ENCODE measurements at regions not wholly inside any gene's neighbourhood (a gene's known extent, or its start where the extent isn't known, plus 50 kb on each side); places are given as distances from the start of the nearest gene placed in this dataset.

DNA sequence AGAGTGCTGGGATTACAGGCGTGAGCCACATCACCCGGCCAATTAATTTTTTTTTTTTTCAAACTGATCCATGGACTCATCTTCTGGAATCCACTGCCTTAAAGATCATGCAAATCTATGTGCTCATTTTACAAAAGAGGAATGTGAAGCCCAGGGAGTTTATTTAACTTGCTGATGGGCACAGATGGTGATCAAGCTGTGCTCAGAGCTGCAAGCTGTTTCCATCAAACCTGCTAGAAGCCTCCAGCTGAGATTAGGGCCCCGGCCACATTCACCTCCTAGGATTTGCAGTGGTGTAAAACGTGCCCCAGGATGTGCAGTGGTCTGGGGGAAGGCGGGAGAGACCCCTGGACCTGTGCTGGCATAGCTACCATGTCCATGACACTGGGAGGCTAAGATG lies 56.1 kb upstream of the TUT7 start:
- no peaks in the 10 kb centered on the region for H3K27me3 ChIP-seq

DNA sequence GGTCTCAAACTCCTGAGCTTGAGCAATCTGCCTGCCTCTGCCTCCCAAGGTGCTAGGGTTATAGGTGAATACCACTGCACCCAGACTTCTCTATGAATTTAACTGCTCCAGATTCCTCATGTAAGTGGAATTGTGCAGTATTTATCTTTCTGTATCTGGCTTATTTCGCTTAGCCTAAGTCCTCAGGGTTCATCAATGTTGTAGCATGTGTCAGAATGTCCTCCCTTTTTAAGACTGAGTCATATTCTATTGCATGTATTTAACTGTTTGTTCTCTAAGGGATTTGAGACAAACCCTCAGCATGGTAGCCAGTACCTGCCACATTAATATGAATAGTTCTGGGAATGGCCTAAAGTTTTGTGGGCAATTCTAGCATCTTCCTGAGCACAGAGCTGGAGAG lies 53.9 kb upstream of the TUT7 start:
- Histone ChIP-seq H3K36me3 (ENCODE audit: low read depth, missing control alignments) (no peaks in the 10 kb centered on the region), H3K27ac (no peak overlapping the region), H3K9me3 (no peaks in the 10 kb centered on the region), H3K4me1 (peaks cover 13% of the 10 kb centered on the region), H3K27me3 (no peaks in the 10 kb centered on the region), H3K4me3 (no peak overlapping the region)
- WGBS, 2 donors: 93 to 94% methylated on average over 1 of the region's 1 CpG
- intact Hi-C loops (cut with DNase I; ENCODE audit: low total_unique reads): no loop called here
- no peak for TF ChIP-seq POLR2A (IDR thresholded peaks at IDR 0.05)
- no peak for TF ChIP-seq CTCF (IDR thresholded peaks at IDR 0.05)
- DNase-seq: no peak

More for the DNA sequence above, 56.1 kb upstream of the TUT7 start:
- intact Hi-C loops (cut with DNase I; ENCODE audit: low total_unique reads): no loop called here
- no peaks in the 10 kb centered on the region for H3K36me3 ChIP-seq (ENCODE audit: low read depth, missing control alignments)
- DNase-seq: no peak
- H3K4me3 ChIP-seq: no peak overlapping the region
- 92% methylated on average over 5 of the region's 5 CpGs for WGBS, 2 donors
- TF ChIP-seq CTCF (IDR thresholded peaks at IDR 0.05) (no peak), POLR2A (IDR thresholded peaks at IDR 0.05) (no peak)
- peaks cover 13% of the 10 kb centered on the region for H3K4me1 ChIP-seq
- H3K27ac ChIP-seq: no peak overlapping the region
- no peaks in the 10 kb centered on the region for H3K9me3 ChIP-seq

- Histone ChIP-seq H3K4me3 (no peak overlapping the region), H3K9me3 (no peaks in the 10 kb centered on the region), H3K27me3 (no peaks in the 10 kb centered on the region), H3K36me3 (ENCODE audit: low read depth, missing control alignments) (no peaks in the 10 kb centered on the region), H3K27ac (no peak overlapping the region), H3K4me1 (peaks cover 13% of the 10 kb centered on the region)
- TF ChIP-seq POLR2A (IDR thresholded peaks at IDR 0.05): no peak
- no peak for TF ChIP-seq CTCF (IDR thresholded peaks at IDR 0.05)
- no peak for DNase-seq
- WGBS, 2 donors: 68 to 79% methylated on average over 3 of the region's 3 CpGs
- intact Hi-C loops (cut with DNase I; ENCODE audit: low total_unique reads): no loop called here
Measured at GRCh38 chr9:86407022-86407421, 52.8 kb upstream of the TUT7 start.

GRCh38 chr9:86406366-86406765 lies 52.2 kb upstream of the TUT7 start:
- peak overlapping the region in 1 of 2 donors; percentile 48 for H3K27ac ChIP-seq
- peaks cover 13% of the 10 kb centered on the region for H3K4me1 ChIP-seq
- no peaks in the 10 kb centered on the region for H3K36me3 ChIP-seq (ENCODE audit: low read depth, missing control alignments)
- H3K4me3 ChIP-seq: no peak overlapping the region
- WGBS, 2 donors: 48 to 50% methylated on average over 4 of the region's 4 CpGs
- intact Hi-C loops (cut with DNase I; ENCODE audit: low total_unique reads): no loop called here
- no peaks in the 10 kb centered on the region for H3K9me3 ChIP-seq
- no peak for DNase-seq
- TF ChIP-seq CTCF (IDR thresholded peaks at IDR 0.05) (no peak), POLR2A (IDR thresholded peaks at IDR 0.05) (no peak)
- no peaks in the 10 kb centered on the region for H3K27me3 ChIP-seq

DNA sequence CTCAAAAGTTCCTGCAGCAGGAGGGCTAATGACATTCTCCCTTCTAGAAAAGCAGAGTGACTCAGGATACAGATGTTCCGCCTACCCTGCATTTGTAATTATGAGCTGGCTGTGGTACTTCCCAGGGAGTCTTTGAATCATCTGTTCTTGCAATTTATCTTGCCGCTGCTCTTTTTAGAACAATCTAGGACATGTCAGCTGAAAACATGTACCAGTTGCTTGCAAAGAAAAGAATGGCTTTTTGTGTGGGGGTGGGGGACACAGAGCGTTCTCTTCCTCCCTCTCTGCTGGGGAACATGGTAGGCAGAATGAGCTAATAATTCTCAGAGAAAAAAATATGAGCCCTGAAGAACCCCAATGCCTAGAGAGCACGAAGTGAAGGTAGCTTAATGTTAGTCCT lies 51.7 kb upstream of the TUT7 start:
- intact Hi-C loops (cut with DNase I; ENCODE audit: low total_unique reads): no loop called here
- TF ChIP-seq POLR2A (IDR thresholded peaks at IDR 0.05): no peak
- no peak for TF ChIP-seq CTCF (IDR thresholded peaks at IDR 0.05)
- WGBS, 2 donors: 32% methylated on average over 4 of the region's 4 CpGs
- peak overlapping the region in 1 of 2 donors; percentile 48 for H3K27ac ChIP-seq
- no peaks in the 10 kb centered on the region for H3K36me3 ChIP-seq (ENCODE audit: low read depth, missing control alignments)
- H3K4me3 ChIP-seq: no peak overlapping the region
- no peaks in the 10 kb centered on the region for H3K27me3 ChIP-seq
- peak; percentile 23 for DNase-seq
- no peaks in the 10 kb centered on the region for H3K9me3 ChIP-seq
- peaks cover 13% of the 10 kb centered on the region for H3K4me1 ChIP-seq
